ENCODE measurements at regions not wholly inside any gene's neighbourhood (a gene's known extent, or its start where the extent isn't known, plus 50 kb on each side); places are given as distances from the start of the nearest gene placed in this dataset.

DNA sequence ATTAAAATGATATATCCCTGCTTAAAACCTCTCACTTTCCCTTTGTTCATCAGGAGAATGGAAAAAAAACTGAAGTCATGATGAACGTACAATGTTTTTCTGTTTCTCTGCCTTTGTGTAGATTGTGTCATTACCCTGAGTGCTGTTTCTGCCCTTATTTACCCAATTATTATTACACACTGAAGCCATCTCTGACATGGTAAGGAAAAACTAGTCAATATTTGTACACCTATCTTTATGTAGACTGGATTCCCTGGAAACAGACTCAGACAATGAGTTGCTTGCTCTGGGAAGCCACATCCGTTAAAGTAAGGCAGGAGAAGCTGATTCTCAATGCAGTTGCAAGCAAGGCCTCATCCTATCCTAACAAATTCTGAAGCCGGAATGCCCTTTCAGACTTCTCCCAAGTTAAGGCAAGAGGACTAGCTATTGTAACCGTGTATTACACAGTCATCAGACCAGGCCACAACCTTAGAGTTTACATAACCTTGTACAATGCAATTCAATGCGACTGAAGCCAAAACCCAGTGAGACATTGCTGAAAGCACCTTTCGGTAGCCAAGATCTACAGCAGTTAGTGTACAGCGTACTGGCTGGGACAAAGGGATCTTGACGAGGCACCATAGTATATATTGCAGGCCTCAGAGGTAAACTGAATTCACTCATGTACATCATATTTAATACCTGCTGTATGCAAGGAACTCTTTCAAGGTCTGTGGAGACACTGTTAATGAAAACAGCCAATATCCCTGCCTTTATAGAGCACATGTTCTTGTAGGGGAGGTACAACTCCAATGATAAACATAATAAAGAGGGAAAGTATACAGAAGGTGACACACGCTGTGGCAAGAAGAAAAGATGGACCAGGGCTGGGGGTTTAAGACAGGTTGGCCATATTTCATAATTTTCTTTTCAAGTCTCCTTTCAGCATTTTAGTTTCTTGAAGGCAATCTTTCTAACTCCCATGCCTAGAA is 1040.8 kb upstream of the SEMA6D start:
- CTCF ChIA-PET = no interaction called here
- Histone ChIP-seq H3K4me1 (ENCODE audit: insufficient read depth, low read length) (no peaks in the 10 kb centered on the region), H3K36me3 (ENCODE audit: insufficient read depth, low read length) (no peaks in the 10 kb centered on the region), H3K27ac (ENCODE audit: low read depth in 1 of 2, low read length in 2 of 2) (no peak overlapping the region), H3K27me3 (ENCODE audit: control insufficient read depth in 1 of 2, insufficient read depth in 2 of 2, low read length in 2 of 2) (no peaks in the 10 kb centered on the region), H3K9me3 (ENCODE audit: control insufficient read depth in 1 of 2, insufficient read depth in 1 of 2, low read length in 2 of 2) (no peaks in the 10 kb centered on the region), H3K4me3 (ENCODE audit: low read length) (no peak overlapping the region)
- H3K27me3 Mint-ChIP-seq = no peaks in the 10 kb centered on the region
- intact Hi-C loops (cut with DNase I, micrococcal nuclease) = loop anchor here (10.0 kb wide), 1 partner anchor 58 kb away; no protein-coding TSS in a partner anchor
- no peaks in the 10 kb centered on the region for H3K4me1 Mint-ChIP-seq (ENCODE audit: low read depth)
- no peak overlapping the region for H3K4me3 Mint-ChIP-seq
- peaks cover 5% of the 10 kb centered on the region for H3K9me3 Mint-ChIP-seq
- H3K36me3 Mint-ChIP-seq (ENCODE audit: low read depth) = no peaks in the 10 kb centered on the region
- no peak for ATAC-seq (ENCODE audit: poor library complexity)
- POLR2A ChIA-PET = no interaction called here
- no peak overlapping the region for H3K27ac Mint-ChIP-seq
- TF ChIP-seq, protein P1, sequence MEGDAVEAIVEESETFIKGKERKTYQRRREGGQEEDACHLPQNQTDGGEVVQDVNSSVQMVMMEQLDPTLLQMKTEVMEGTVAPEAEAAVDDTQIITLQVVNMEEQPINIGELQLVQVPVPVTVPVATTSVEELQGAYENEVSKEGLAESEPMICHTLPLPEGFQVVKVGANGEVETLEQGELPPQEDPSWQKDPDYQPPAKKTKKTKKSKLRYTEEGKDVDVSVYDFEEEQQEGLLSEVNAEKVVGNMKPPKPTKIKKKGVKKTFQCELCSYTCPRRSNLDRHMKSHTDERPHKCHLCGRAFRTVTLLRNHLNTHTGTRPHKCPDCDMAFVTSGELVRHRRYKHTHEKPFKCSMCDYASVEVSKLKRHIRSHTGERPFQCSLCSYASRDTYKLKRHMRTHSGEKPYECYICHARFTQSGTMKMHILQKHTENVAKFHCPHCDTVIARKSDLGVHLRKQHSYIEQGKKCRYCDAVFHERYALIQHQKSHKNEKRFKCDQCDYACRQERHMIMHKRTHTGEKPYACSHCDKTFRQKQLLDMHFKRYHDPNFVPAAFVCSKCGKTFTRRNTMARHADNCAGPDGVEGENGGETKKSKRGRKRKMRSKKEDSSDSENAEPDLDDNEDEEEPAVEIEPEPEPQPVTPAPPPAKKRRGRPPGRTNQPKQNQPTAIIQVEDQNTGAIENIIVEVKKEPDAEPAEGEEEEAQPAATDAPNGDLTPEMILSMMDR (IDR thresholded peaks at IDR 0.05) = no peak
- no peak for DNase-seq

DNA sequence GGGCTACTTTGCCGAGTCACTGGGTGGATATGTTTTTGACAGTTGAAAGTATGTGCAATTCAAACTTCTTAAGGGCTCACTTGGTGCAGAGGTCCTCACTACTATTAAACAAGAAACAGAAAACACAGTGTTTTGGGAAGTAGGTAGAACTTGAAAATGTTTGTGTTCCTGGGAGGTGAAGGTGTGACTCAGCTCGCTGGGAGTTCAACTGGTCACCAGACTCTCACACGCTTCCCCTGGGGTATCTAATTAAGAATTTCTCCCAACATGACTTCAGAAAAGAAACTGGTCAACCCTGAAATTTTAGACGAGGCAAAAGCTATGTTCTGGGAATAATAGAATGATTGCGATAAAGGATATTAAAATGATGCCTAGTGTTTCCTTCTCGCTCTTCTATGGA is 1039.8 kb upstream of the SEMA6D start:
- TF ChIP-seq, protein P1 (IDR thresholded peaks at IDR 0.05) = no peak
- no peaks in the 10 kb centered on the region for H3K36me3 Mint-ChIP-seq (ENCODE audit: low read depth)
- no peaks in the 10 kb centered on the region for H3K27me3 Mint-ChIP-seq
- POLR2A ChIA-PET = no interaction called here
- H3K27me3 ChIP-seq (ENCODE audit: control insufficient read depth in 1 of 2, insufficient read depth in 2 of 2, low read length in 2 of 2) = no peaks in the 10 kb centered on the region
- no peak for ATAC-seq (ENCODE audit: poor library complexity)
- CTCF ChIA-PET = no interaction called here
- no peak overlapping the region for H3K4me3 ChIP-seq (ENCODE audit: low read length)
- no peak overlapping the region for H3K27ac Mint-ChIP-seq
- H3K4me1 Mint-ChIP-seq (ENCODE audit: low read depth) = no peaks in the 10 kb centered on the region
- peaks cover 5% of the 10 kb centered on the region for H3K9me3 Mint-ChIP-seq
- H3K9me3 ChIP-seq (ENCODE audit: control insufficient read depth in 1 of 2, insufficient read depth in 1 of 2, low read length in 2 of 2) = no peaks in the 10 kb centered on the region
- H3K36me3 ChIP-seq (ENCODE audit: insufficient read depth, low read length) = no peaks in the 10 kb centered on the region
- H3K27ac ChIP-seq (ENCODE audit: low read depth in 1 of 2, low read length in 2 of 2) = no peak overlapping the region
- H3K4me1 ChIP-seq (ENCODE audit: insufficient read depth, low read length) = no peaks in the 10 kb centered on the region
- no peak for DNase-seq
- intact Hi-C loops (cut with DNase I, micrococcal nuclease) = loop anchor here (10.0 kb wide), 1 partner anchor 57 kb away; no protein-coding TSS in a partner anchor
- no peak overlapping the region for H3K4me3 Mint-ChIP-seq

DNA sequence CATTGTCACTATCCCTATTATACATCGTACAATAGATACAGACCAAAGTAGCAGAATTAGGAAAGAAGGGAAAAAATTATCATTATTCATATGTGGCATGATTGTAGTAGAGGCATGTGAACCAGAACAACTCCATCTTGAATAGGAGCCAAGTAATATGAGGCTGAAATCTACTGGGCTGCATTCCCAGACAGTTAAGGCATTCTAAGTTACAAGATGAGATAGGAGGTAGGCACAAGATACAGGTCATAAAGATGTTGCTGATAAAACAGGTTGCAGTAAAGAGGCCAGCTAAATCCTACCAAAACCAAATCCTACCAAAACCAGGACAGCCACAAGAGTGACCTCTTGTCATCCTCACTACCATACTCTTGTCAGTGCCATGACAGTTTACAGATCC is 1035.4 kb upstream of the SEMA6D start:
- Histone ChIP-seq H3K27me3 (ENCODE audit: control insufficient read depth in 1 of 2, insufficient read depth in 2 of 2, low read length in 2 of 2) (no peaks in the 10 kb centered on the region), H3K27ac (ENCODE audit: low read depth in 1 of 2, low read length in 2 of 2) (no peak overlapping the region), H3K4me1 (ENCODE audit: insufficient read depth, low read length) (no peaks in the 10 kb centered on the region), H3K9me3 (ENCODE audit: control insufficient read depth in 1 of 2, insufficient read depth in 1 of 2, low read length in 2 of 2) (no peaks in the 10 kb centered on the region), H3K36me3 (ENCODE audit: insufficient read depth, low read length) (no peaks in the 10 kb centered on the region), H3K4me3 (ENCODE audit: low read length) (no peak overlapping the region)
- H3K4me3 Mint-ChIP-seq = no peak overlapping the region
- peaks cover 2% of the 10 kb centered on the region for H3K9me3 Mint-ChIP-seq
- CTCF ChIA-PET = no interaction called here
- TF ChIP-seq, protein P1 (IDR thresholded peaks at IDR 0.05) = no peak
- no peaks in the 10 kb centered on the region for H3K36me3 Mint-ChIP-seq (ENCODE audit: low read depth)
- POLR2A ChIA-PET = no interaction called here
- no peaks in the 10 kb centered on the region for H3K27me3 Mint-ChIP-seq
- ATAC-seq (ENCODE audit: poor library complexity) (no peak), DNase-seq (no peak)
- intact Hi-C loops (cut with DNase I, micrococcal nuclease) = no loop called here
- H3K27ac Mint-ChIP-seq = no peak overlapping the region
- H3K4me1 Mint-ChIP-seq (ENCODE audit: low read depth) = no peaks in the 10 kb centered on the region

All from CD4-positive, alpha-beta T cell (primary cell).